A673 (cell line): ENCODE measurements at regions not wholly inside any gene's neighbourhood (a gene's known extent, or its start where the extent isn't known, plus 50 kb on each side); places are given as distances from the start of the nearest gene placed in this dataset.

Experiments
- EZH2 ChIP-seq: fragments of 200-600 bp; sonication (generic); IDR thresholded peaks from 2 replicates; pipeline ENCODE4 v1.6.1; 2017; ENCODE audit warnings: borderline replicate concordance, low read depth, mild to moderate bottlenecking, mixed read lengths, antibody characterized with exemption, low read length; ENCODE audit not compliant: poor library complexity, severe bottlenecking
- TF ChIP-seq, protein P1 (sequence below): fragments of 300-800, 200-600 bp; sonication (generic); conservative IDR thresholded peaks from 2 replicates; pipeline ENCODE4 v1.5.1; 2017; ENCODE audit warnings: low read depth, mild to moderate bottlenecking, antibody characterized with exemption, low read length, moderate library complexity, mixed read lengths

DNA sequence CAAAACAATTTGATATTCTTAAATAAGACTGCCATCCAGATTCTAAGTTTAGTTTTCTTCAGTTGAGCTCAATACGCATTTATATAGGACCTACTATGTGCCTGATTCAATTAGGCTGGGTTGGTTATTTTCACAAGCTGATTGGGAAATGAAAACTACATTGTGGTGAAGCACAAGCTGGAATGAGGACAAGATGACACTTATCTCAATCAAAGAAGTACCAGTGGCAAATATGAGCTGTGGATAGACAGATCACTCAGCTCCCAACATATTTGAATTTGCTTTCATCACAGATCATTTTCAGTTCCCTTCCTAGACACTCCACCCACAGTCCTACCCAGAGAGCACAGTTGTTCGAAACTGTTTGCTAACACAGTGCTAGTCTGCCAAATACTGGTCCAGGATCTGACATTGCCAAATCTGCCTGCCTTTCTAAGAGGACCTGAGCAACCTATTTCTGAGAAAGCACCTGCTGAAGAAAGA is 74.7 kb downstream of the LLPH start:
- TF ChIP-seq, protein P1, sequence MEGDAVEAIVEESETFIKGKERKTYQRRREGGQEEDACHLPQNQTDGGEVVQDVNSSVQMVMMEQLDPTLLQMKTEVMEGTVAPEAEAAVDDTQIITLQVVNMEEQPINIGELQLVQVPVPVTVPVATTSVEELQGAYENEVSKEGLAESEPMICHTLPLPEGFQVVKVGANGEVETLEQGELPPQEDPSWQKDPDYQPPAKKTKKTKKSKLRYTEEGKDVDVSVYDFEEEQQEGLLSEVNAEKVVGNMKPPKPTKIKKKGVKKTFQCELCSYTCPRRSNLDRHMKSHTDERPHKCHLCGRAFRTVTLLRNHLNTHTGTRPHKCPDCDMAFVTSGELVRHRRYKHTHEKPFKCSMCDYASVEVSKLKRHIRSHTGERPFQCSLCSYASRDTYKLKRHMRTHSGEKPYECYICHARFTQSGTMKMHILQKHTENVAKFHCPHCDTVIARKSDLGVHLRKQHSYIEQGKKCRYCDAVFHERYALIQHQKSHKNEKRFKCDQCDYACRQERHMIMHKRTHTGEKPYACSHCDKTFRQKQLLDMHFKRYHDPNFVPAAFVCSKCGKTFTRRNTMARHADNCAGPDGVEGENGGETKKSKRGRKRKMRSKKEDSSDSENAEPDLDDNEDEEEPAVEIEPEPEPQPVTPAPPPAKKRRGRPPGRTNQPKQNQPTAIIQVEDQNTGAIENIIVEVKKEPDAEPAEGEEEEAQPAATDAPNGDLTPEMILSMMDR = no peak
- TF ChIP-seq EZH2 = no peak
